Loucy (cell line): ENCODE measurements at regions not wholly inside any gene's neighbourhood (a gene's known extent, or its start where the extent isn't known, plus 50 kb on each side); places are given as distances from the start of the nearest gene placed in this dataset.

Source experiments
- H2AFZ ChIP-seq: fragments of 200-600 bp; sonication (generic); 2 replicates; pipeline ENCODE4 v1.6.0; 2016; ENCODE audit warnings: antibody characterized with exemption, mild to moderate bottlenecking, low read length, moderate library complexity
- H3F3A ChIP-seq: fragments of 200-600 bp; 2 replicates; pipeline ENCODE4 v1.6.0; 2016; ENCODE audit warnings: antibody characterized with exemption, low read depth, mild to moderate bottlenecking
- H3K27me3 ChIP-seq: fragments of 200-600 bp; sonication (generic); 2 replicates; pipeline ENCODE4 v1.6.1; 2014; ENCODE audit warnings: low read length, mild to moderate bottlenecking; ENCODE audit not compliant: insufficient read depth, poor library complexity, severe bottlenecking
- H3K36me3 ChIP-seq: fragments of 200-600 bp; sonication (generic); 2 replicates; pipeline ENCODE4 v1.6.1; 2016; ENCODE audit warnings: low read length; ENCODE audit not compliant: insufficient read depth
- H3K4me1 ChIP-seq: fragments of 200-600 bp; sonication (generic); 2 replicates; pipeline ENCODE4 v1.5.1; 2014; ENCODE audit warnings: low read length, mild to moderate bottlenecking; ENCODE audit not compliant: insufficient read depth, poor library complexity, severe bottlenecking
- H3K4me2 ChIP-seq: fragments of 200-600 bp; sonication (generic); 2 replicates; pipeline ENCODE4 v1.6.0; 2014; ENCODE audit warnings: antibody characterized with exemption, low read length, low read depth, mild to moderate bottlenecking; ENCODE audit not compliant: poor library complexity, severe bottlenecking
- H3K4me3 ChIP-seq: fragments of 200-600 bp; sonication (generic); 2 replicates; pipeline ENCODE4 v1.5.1; 2014; ENCODE audit warnings: low read length, mild to moderate bottlenecking, mixed read lengths; ENCODE audit not compliant: poor library complexity, severe bottlenecking
- H3K79me2 ChIP-seq: fragments of 200-600 bp; sonication (generic); 2 replicates; pipeline ENCODE4 v1.6.1; 2014; ENCODE audit warnings: low read length; ENCODE audit not compliant: insufficient read depth
- H3K9ac ChIP-seq: fragments of 200-600 bp; sonication (generic); 2 replicates; pipeline ENCODE4 v1.6.0; 2014; ENCODE audit warnings: mild to moderate bottlenecking, low read depth, low read length, moderate library complexity; ENCODE audit not compliant: poor library complexity, severe bottlenecking
- H3K9me2 ChIP-seq: fragments of 200-600 bp; sonication (generic); replicated peaks from 2 replicates; pipeline ENCODE4 v1.6.1; 2016; ENCODE audit warnings: low read depth, low read length, mixed read lengths
- H3K9me3 ChIP-seq: fragments of 200-600 bp; sonication (generic); 2 replicates; pipeline ENCODE4 v1.6.1; 2014; ENCODE audit warnings: mild to moderate bottlenecking, antibody characterized with exemption, low read length, low read depth; ENCODE audit not compliant: insufficient read depth
- H4K20me1 ChIP-seq: fragments of 200-600 bp; sonication (generic); 2 replicates; pipeline ENCODE4 v1.6.0; 2014; ENCODE audit warnings: antibody characterized with exemption, low read length, mild to moderate bottlenecking; ENCODE audit not compliant: insufficient read depth, poor library complexity, severe bottlenecking
- EZH2phosphoT487 ChIP-seq: fragments of 200-600 bp; IDR thresholded peaks from 2 replicates; pipeline ENCODE4 v1.6.1; 2018; ENCODE audit warnings: antibody characterized with exemption, mild to moderate bottlenecking, moderate library complexity, borderline replicate concordance
- TF ChIP-seq, protein P1 (sequence below): fragments of 200-600 bp; sonication (generic); conservative IDR thresholded peaks from 2 replicates; pipeline ENCODE4 v1.5.1; 2014; ENCODE audit warnings: mild to moderate bottlenecking, antibody characterized with exemption, low read length

DNA sequence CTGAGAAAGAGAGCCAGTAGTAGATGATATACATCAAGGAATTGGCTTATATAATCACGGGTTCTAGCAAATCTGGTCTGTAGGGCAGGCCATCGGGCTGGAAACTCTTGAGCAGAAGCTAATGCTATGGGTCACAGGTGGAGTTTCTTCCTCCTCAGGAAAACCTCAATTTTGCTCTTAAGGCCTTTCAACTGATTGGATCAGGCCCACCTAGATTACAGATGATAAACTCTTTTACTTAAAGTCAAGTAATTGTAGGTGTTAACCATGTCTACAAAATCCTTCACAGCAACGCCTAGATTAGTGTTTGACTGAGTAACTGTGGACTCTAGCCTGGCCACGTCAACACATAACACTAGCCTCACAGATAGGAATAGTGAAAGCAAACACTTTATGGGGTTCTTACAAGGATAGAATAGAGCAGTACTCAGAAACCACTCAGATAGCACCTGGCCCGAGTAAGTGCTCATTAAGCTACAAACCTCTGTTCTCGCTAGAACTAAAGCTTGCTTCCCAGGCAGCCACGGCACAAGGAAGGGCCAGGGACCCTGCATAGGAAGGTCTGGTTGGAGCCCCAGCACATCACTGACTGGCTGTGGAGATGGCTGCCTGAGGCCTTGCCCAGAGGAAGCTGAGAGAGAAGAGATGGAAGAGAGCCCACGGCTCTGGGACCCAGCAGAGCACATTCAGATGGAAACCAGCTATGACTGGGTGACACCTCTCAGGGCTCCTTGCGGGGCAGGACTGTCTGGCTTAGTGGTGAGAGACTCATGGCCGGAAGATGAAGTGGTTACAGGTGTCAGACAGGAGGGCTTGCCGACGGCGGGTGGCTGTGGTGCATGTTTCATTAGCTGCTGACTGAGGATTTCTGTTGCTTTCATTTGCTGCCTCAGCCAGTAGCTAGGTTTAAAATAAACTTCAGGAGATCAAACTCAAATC is 202.5 kb upstream of the TLE3 start:
- no peaks in the 10 kb centered on the region for H3K9me2 ChIP-seq
- H3K36me3 ChIP-seq = no peaks in the 10 kb centered on the region
- no peaks in the 10 kb centered on the region for H3K9me3 ChIP-seq
- H3K79me2 ChIP-seq = no peaks in the 10 kb centered on the region
- H4K20me1 ChIP-seq = no peaks in the 10 kb centered on the region
- H2AFZ ChIP-seq = no peak overlapping the region
- H3F3A ChIP-seq = no peaks in the 10 kb centered on the region
- H3K4me3 ChIP-seq = no peak overlapping the region
- H3K27me3 ChIP-seq = no peaks in the 10 kb centered on the region
- no peaks in the 10 kb centered on the region for H3K4me1 ChIP-seq
- TF ChIP-seq, protein P1, sequence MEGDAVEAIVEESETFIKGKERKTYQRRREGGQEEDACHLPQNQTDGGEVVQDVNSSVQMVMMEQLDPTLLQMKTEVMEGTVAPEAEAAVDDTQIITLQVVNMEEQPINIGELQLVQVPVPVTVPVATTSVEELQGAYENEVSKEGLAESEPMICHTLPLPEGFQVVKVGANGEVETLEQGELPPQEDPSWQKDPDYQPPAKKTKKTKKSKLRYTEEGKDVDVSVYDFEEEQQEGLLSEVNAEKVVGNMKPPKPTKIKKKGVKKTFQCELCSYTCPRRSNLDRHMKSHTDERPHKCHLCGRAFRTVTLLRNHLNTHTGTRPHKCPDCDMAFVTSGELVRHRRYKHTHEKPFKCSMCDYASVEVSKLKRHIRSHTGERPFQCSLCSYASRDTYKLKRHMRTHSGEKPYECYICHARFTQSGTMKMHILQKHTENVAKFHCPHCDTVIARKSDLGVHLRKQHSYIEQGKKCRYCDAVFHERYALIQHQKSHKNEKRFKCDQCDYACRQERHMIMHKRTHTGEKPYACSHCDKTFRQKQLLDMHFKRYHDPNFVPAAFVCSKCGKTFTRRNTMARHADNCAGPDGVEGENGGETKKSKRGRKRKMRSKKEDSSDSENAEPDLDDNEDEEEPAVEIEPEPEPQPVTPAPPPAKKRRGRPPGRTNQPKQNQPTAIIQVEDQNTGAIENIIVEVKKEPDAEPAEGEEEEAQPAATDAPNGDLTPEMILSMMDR = no peak
- TF ChIP-seq EZH2phosphoT487 = no peak
- H3K9ac ChIP-seq = no peak overlapping the region
- H3K4me2 ChIP-seq = no peak overlapping the region

DNA sequence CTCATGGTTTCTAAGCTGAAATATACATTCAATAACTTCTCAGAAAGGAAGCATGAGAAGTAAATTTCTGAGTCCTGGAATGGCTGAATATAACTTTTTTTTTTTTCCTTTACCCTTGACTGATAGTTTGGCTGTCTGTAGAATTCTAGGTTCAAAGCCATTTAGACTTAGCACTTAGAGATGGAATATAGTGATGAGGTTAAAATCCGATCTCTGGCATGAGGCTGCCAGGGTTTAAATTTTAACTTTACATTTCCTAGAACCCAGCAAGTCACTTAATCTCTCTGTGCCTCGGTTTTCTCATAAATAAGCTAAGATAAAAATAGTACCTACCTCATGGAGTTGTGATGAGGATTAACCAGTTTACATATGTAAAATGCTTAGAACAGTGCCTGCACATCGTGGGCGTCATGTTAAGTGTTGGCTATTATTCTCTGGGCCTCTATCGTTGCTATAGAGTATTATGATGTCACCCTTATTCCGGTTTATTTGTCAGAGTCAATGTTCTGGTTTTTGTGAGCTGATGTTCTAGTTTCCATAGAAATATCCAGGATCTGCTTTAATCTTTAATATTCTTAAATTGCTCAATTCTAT is 199.8 kb upstream of the TLE3 start:
- H3K9ac ChIP-seq = no peak overlapping the region
- H3K4me3 ChIP-seq = no peak overlapping the region
- no peaks in the 10 kb centered on the region for H3K27me3 ChIP-seq
- no peaks in the 10 kb centered on the region for H3K4me1 ChIP-seq
- H3K9me2 ChIP-seq = no peaks in the 10 kb centered on the region
- H3K79me2 ChIP-seq = no peaks in the 10 kb centered on the region
- no peaks in the 10 kb centered on the region for H4K20me1 ChIP-seq
- H2AFZ ChIP-seq = no peak overlapping the region
- TF ChIP-seq EZH2phosphoT487 = no peak
- TF ChIP-seq, protein P1 = no peak
- no peaks in the 10 kb centered on the region for H3K9me3 ChIP-seq
- H3K36me3 ChIP-seq = no peaks in the 10 kb centered on the region
- H3K4me2 ChIP-seq = no peak overlapping the region
- H3F3A ChIP-seq = no peaks in the 10 kb centered on the region

DNA sequence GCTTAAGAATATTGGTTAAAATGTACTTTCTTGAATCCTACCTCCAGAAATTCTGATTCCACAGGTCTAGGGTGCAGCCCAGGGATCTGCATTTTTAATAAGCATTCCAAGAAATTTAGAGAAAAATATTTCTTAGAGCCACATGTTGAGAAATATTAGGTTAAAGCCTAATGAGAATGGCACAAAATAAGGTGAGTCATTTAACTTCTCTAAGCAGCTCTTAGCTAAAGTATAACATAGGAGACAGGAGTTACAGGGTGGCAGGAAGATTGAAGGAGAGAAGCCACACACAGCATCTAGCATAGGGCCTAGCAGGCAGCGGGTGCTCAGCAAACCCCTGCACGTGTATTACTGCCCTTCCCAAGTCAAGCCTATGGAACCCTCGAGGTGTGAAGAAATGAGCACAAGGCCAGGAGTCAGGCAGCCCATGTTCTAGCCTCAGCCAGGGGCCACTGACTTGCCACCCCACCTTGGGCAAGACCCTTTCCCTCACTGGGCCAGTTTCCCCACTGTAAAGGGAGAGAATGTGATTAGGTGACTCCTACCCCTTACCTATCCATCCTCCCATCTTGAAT is 197.1 kb upstream of the TLE3 start:
- Histone ChIP-seq H2AFZ (no peak overlapping the region), H3K9me2 (no peaks in the 10 kb centered on the region), H3K4me3 (no peak overlapping the region), H3K4me1 (no peaks in the 10 kb centered on the region), H3K36me3 (no peaks in the 10 kb centered on the region), H3F3A (no peaks in the 10 kb centered on the region), H3K27me3 (no peaks in the 10 kb centered on the region), H3K4me2 (no peak overlapping the region), H4K20me1 (no peaks in the 10 kb centered on the region), H3K9ac (no peak overlapping the region), H3K9me3 (no peaks in the 10 kb centered on the region), H3K79me2 (no peaks in the 10 kb centered on the region)
- TF ChIP-seq, protein P1 = no peak
- TF ChIP-seq EZH2phosphoT487 = no peak
